ENCODE measurements at regions not wholly inside any gene's neighbourhood (a gene's known extent, or its start where the extent isn't known, plus 50 kb on each side); places are given as distances from the start of the nearest gene placed in this dataset.

GRCh38 chr5:61677220-61677619 is 345.2 kb downstream of the ZSWIM6 start:
- DNase-seq (ENCODE audit: low read depth) = no peak
- no peak overlapping the region for H3K4me3 ChIP-seq (ENCODE audit: low read depth, low read length)

- no peak for DNase-seq (ENCODE audit: low read depth)
- no peak overlapping the region for H3K4me3 ChIP-seq (ENCODE audit: low read depth, low read length)
These were observed 346.9 kb downstream of the ZSWIM6 start for GRCh38 chr5:61678966-61679365.

GRCh38 chr5:61679562-61679961 is 347.5 kb downstream of the ZSWIM6 start:
- no peak for DNase-seq (ENCODE audit: low read depth)
- no peak overlapping the region for H3K4me3 ChIP-seq (ENCODE audit: low read depth, low read length)

GRCh38 chr5:61680247-61680646 is 348.2 kb downstream of the ZSWIM6 start:
- no peak overlapping the region for H3K4me3 ChIP-seq (ENCODE audit: low read depth, low read length)
- no peak for DNase-seq (ENCODE audit: low read depth)

- DNase-seq (ENCODE audit: low read depth) = no peak
- no peak overlapping the region for H3K4me3 ChIP-seq (ENCODE audit: low read depth, low read length)
These were observed 351.1 kb downstream of the ZSWIM6 start for GRCh38 chr5:61683148-61683547.

- no peak overlapping the region for H3K4me3 ChIP-seq (ENCODE audit: low read depth, low read length)
- no peak for DNase-seq (ENCODE audit: low read depth)
These were observed 351.9 kb downstream of the ZSWIM6 start for GRCh38 chr5:61683926-61684325.

GRCh38 chr5:61686491-61687257 is 354.6 kb downstream of the ZSWIM6 start:
- H3K4me3 ChIP-seq (ENCODE audit: low read depth, low read length) = no peak overlapping the region
- DNase-seq (ENCODE audit: low read depth) = no peak

GRCh38 chr5:61687371-61687770 is 355.3 kb downstream of the ZSWIM6 start:
- H3K4me3 ChIP-seq (ENCODE audit: low read depth, low read length) = no peak overlapping the region
- no peak for DNase-seq (ENCODE audit: low read depth)

- no peak overlapping the region for H3K4me3 ChIP-seq (ENCODE audit: low read depth, low read length)
- no peak for DNase-seq (ENCODE audit: low read depth)
These were observed 357.2 kb downstream of the ZSWIM6 start for GRCh38 chr5:61689153-61689846.

GRCh38 chr5:61697809-61698558 is 365.9 kb downstream of the ZSWIM6 start:
- no peak for DNase-seq (ENCODE audit: low read depth)
- H3K4me3 ChIP-seq (ENCODE audit: low read depth, low read length) = no peak overlapping the region

GRCh38 chr5:61701877-61702602 is 370.0 kb downstream of the ZSWIM6 start:
- DNase-seq (ENCODE audit: low read depth) = no peak
- no peak overlapping the region for H3K4me3 ChIP-seq (ENCODE audit: low read depth, low read length)

- H3K4me3 ChIP-seq (ENCODE audit: low read depth, low read length) = no peak overlapping the region
These were observed 370.7 kb downstream of the ZSWIM6 start for GRCh38 chr5:61702784-61703183.

GRCh38 chr5:61704289-61704688 is 372.2 kb downstream of the ZSWIM6 start:
- no peak overlapping the region for H3K4me3 ChIP-seq (ENCODE audit: low read depth, low read length)
- DNase-seq (ENCODE audit: low read depth) = no peak

More at GRCh38 chr5:61702784-61703183, 370.7 kb downstream of the ZSWIM6 start:
- no peak for DNase-seq (ENCODE audit: low read depth)

GRCh38 chr5:61706751-61707150 is 374.7 kb downstream of the ZSWIM6 start:
- DNase-seq (ENCODE audit: low read depth) = no peak
- H3K4me3 ChIP-seq (ENCODE audit: low read depth, low read length) = no peak overlapping the region

GRCh38 chr5:61719124-61719523 is 387.1 kb downstream of the ZSWIM6 start:
- no peak overlapping the region for H3K4me3 ChIP-seq (ENCODE audit: low read depth, low read length)
- no peak for DNase-seq (ENCODE audit: low read depth)

- H3K4me3 ChIP-seq (ENCODE audit: low read depth, low read length) = no peak overlapping the region
These were observed 388.8 kb downstream of the ZSWIM6 start for GRCh38 chr5:61720829-61721228.

GRCh38 chr5:61724102-61724501 is 392.0 kb downstream of the ZSWIM6 start:
- DNase-seq (ENCODE audit: low read depth) = no peak
- no peak overlapping the region for H3K4me3 ChIP-seq (ENCODE audit: low read depth, low read length)

More at GRCh38 chr5:61720829-61721228, 388.8 kb downstream of the ZSWIM6 start:
- no peak for DNase-seq (ENCODE audit: low read depth)

GRCh38 chr5:61728287-61728686 is 396.2 kb downstream of the ZSWIM6 start:
- no peak overlapping the region for H3K4me3 ChIP-seq (ENCODE audit: low read depth, low read length)

GRCh38 chr5:61730866-61731265 is 398.8 kb downstream of the ZSWIM6 start:
- no peak for DNase-seq (ENCODE audit: low read depth)
- no peak overlapping the region for H3K4me3 ChIP-seq (ENCODE audit: low read depth, low read length)

More at GRCh38 chr5:61728287-61728686, 396.2 kb downstream of the ZSWIM6 start:
- DNase-seq (ENCODE audit: low read depth) = no peak
